ENCODE measurements at regions not wholly inside any gene's neighbourhood (a gene's known extent, or its start where the extent isn't known, plus 50 kb on each side); places are given as distances from the start of the nearest gene placed in this dataset.

- Mint-ChIP-seq H3K27me3 (no peaks in the 10 kb centered on the region), H3K36me3 (ENCODE audit: low read depth) (no peaks in the 10 kb centered on the region), H3K4me1 (no peaks in the 10 kb centered on the region), H3K27ac (no peak overlapping the region), H3K4me3 (no peak overlapping the region)
- DNase-seq (no peak), ATAC-seq (no peak)
- H3K9me3 ChIP-seq (ENCODE audit: control insufficient read depth, low read length, poor library complexity, severe bottlenecking), result no peaks in the 10 kb centered on the region
Measured at GRCh38 chr10:57955076-57955475, 312.6 kb downstream of the IPMK start.

GRCh38 chr10:57952741-57953140, 315.0 kb downstream of the IPMK start:
- DNase-seq, result no peak
- no peaks in the 10 kb centered on the region for H3K27me3 Mint-ChIP-seq
- H3K9me3 ChIP-seq (ENCODE audit: control insufficient read depth, low read length, poor library complexity, severe bottlenecking), result no peaks in the 10 kb centered on the region
- no peak overlapping the region for H3K4me3 Mint-ChIP-seq
- H3K36me3 Mint-ChIP-seq (ENCODE audit: low read depth), result no peaks in the 10 kb centered on the region
- no peak overlapping the region for H3K27ac Mint-ChIP-seq
- ATAC-seq, result no peak
- H3K4me1 Mint-ChIP-seq, result no peaks in the 10 kb centered on the region

- no peak for DNase-seq
- Mint-ChIP-seq H3K36me3 (ENCODE audit: low read depth) (no peaks in the 10 kb centered on the region), H3K4me1 (no peaks in the 10 kb centered on the region), H3K27ac (no peak overlapping the region), H3K27me3 (no peaks in the 10 kb centered on the region), H3K4me3 (no peak overlapping the region)
- ATAC-seq, result no peak
- H3K9me3 ChIP-seq (ENCODE audit: control insufficient read depth, low read length, poor library complexity, severe bottlenecking), result no peaks in the 10 kb centered on the region
Measured at GRCh38 chr10:57950442-57950974, 317.2 kb downstream of the IPMK start.

GRCh38 chr10:57948796-57949195, 318.9 kb downstream of the IPMK start:
- Mint-ChIP-seq H3K36me3 (ENCODE audit: low read depth) (no peaks in the 10 kb centered on the region), H3K4me1 (no peaks in the 10 kb centered on the region), H3K27me3 (no peaks in the 10 kb centered on the region), H3K27ac (no peak overlapping the region), H3K4me3 (no peak overlapping the region)
- ATAC-seq (no peak), DNase-seq (no peak)
- no peaks in the 10 kb centered on the region for H3K9me3 ChIP-seq (ENCODE audit: control insufficient read depth, low read length, poor library complexity, severe bottlenecking)

- H3K27ac Mint-ChIP-seq, result no peak overlapping the region
- H3K36me3 Mint-ChIP-seq (ENCODE audit: low read depth), result no peaks in the 10 kb centered on the region
- H3K4me1 Mint-ChIP-seq, result no peaks in the 10 kb centered on the region
- no peak overlapping the region for H3K4me3 Mint-ChIP-seq
- no peaks in the 10 kb centered on the region for H3K27me3 Mint-ChIP-seq
- no peak for ATAC-seq
- H3K9me3 ChIP-seq (ENCODE audit: control insufficient read depth, low read length, poor library complexity, severe bottlenecking), result no peaks in the 10 kb centered on the region
- DNase-seq, result no peak
Measured at GRCh38 chr10:57946833-57947232, 320.9 kb downstream of the IPMK start.

GRCh38 chr10:57943701-57944100, 324.0 kb downstream of the IPMK start:
- no peaks in the 10 kb centered on the region for H3K9me3 ChIP-seq (ENCODE audit: control insufficient read depth, low read length, poor library complexity, severe bottlenecking)
- no peaks in the 10 kb centered on the region for H3K27me3 Mint-ChIP-seq
- H3K27ac Mint-ChIP-seq, result no peak overlapping the region
- DNase-seq (no peak), ATAC-seq (no peak)
- no peaks in the 10 kb centered on the region for H3K36me3 Mint-ChIP-seq (ENCODE audit: low read depth)
- H3K4me1 Mint-ChIP-seq, result no peaks in the 10 kb centered on the region
- no peak overlapping the region for H3K4me3 Mint-ChIP-seq

- no peaks in the 10 kb centered on the region for H3K4me1 Mint-ChIP-seq
- H3K27me3 Mint-ChIP-seq, result no peaks in the 10 kb centered on the region
- no peak overlapping the region for H3K4me3 Mint-ChIP-seq
- ATAC-seq (no peak), DNase-seq (no peak)
- H3K36me3 Mint-ChIP-seq (ENCODE audit: low read depth), result no peaks in the 10 kb centered on the region
- H3K27ac Mint-ChIP-seq, result no peak overlapping the region
- H3K9me3 ChIP-seq (ENCODE audit: control insufficient read depth, low read length, poor library complexity, severe bottlenecking), result no peaks in the 10 kb centered on the region
Measured at GRCh38 chr10:57925045-57925444, 342.6 kb downstream of the IPMK start.

- no peak for ATAC-seq
Measured at GRCh38 chr10:57921140-57921539, 346.6 kb downstream of the IPMK start.

GRCh38 chr10:57919864-57920263, 347.8 kb downstream of the IPMK start:
- H3K27me3 Mint-ChIP-seq, result no peaks in the 10 kb centered on the region
- DNase-seq (no peak), ATAC-seq (no peak)
- H3K4me1 Mint-ChIP-seq, result no peaks in the 10 kb centered on the region
- H3K27ac Mint-ChIP-seq, result no peak overlapping the region
- H3K36me3 Mint-ChIP-seq (ENCODE audit: low read depth), result no peaks in the 10 kb centered on the region
- no peak overlapping the region for H3K4me3 Mint-ChIP-seq
- no peaks in the 10 kb centered on the region for H3K9me3 ChIP-seq (ENCODE audit: control insufficient read depth, low read length, poor library complexity, severe bottlenecking)

More at GRCh38 chr10:57921140-57921539, 346.6 kb downstream of the IPMK start:
- H3K9me3 ChIP-seq (ENCODE audit: control insufficient read depth, low read length, poor library complexity, severe bottlenecking), result no peaks in the 10 kb centered on the region
- Mint-ChIP-seq H3K4me3 (no peak overlapping the region), H3K27me3 (no peaks in the 10 kb centered on the region), H3K4me1 (no peaks in the 10 kb centered on the region), H3K27ac (no peak overlapping the region), H3K36me3 (ENCODE audit: low read depth) (no peaks in the 10 kb centered on the region)
- DNase-seq, result no peak

- H3K27me3 Mint-ChIP-seq, result no peaks in the 10 kb centered on the region
- no peak overlapping the region for H3K4me3 Mint-ChIP-seq
- H3K9me3 ChIP-seq (ENCODE audit: control insufficient read depth, low read length, poor library complexity, severe bottlenecking), result no peaks in the 10 kb centered on the region
- H3K36me3 Mint-ChIP-seq (ENCODE audit: low read depth), result no peaks in the 10 kb centered on the region
- DNase-seq (no peak), ATAC-seq (no peak)
- no peaks in the 10 kb centered on the region for H3K4me1 Mint-ChIP-seq
- no peak overlapping the region for H3K27ac Mint-ChIP-seq
Measured at GRCh38 chr10:57917019-57917418, 350.7 kb downstream of the IPMK start.

GRCh38 chr10:57905861-57906260, 361.8 kb downstream of the IPMK start:
- DNase-seq, result no peak
- H3K36me3 Mint-ChIP-seq (ENCODE audit: low read depth), result no peaks in the 10 kb centered on the region
- H3K9me3 ChIP-seq (ENCODE audit: control insufficient read depth, low read length, poor library complexity, severe bottlenecking), result no peaks in the 10 kb centered on the region
- ATAC-seq, result no peak
- H3K4me1 Mint-ChIP-seq, result no peaks in the 10 kb centered on the region
- no peak overlapping the region for H3K27ac Mint-ChIP-seq
- H3K27me3 Mint-ChIP-seq, result no peaks in the 10 kb centered on the region
- no peak overlapping the region for H3K4me3 Mint-ChIP-seq

- ATAC-seq (no peak), DNase-seq (no peak)
- no peak overlapping the region for H3K4me3 Mint-ChIP-seq
- H3K27ac Mint-ChIP-seq, result no peak overlapping the region
- no peaks in the 10 kb centered on the region for H3K36me3 Mint-ChIP-seq (ENCODE audit: low read depth)
- no peaks in the 10 kb centered on the region for H3K9me3 ChIP-seq (ENCODE audit: control insufficient read depth, low read length, poor library complexity, severe bottlenecking)
- H3K27me3 Mint-ChIP-seq, result no peaks in the 10 kb centered on the region
- H3K4me1 Mint-ChIP-seq, result no peaks in the 10 kb centered on the region
Measured at GRCh38 chr10:57905010-57905409, 362.7 kb downstream of the IPMK start.

GRCh38 chr10:57898231-57898630, 369.5 kb downstream of the IPMK start:
- Mint-ChIP-seq H3K4me3 (no peak overlapping the region), H3K27ac (no peak overlapping the region), H3K4me1 (no peaks in the 10 kb centered on the region), H3K36me3 (ENCODE audit: low read depth) (no peaks in the 10 kb centered on the region), H3K27me3 (no peaks in the 10 kb centered on the region)
- ATAC-seq (no peak), DNase-seq (no peak)
- H3K9me3 ChIP-seq (ENCODE audit: control insufficient read depth, low read length, poor library complexity, severe bottlenecking), result no peaks in the 10 kb centered on the region

GRCh38 chr10:57897611-57898010, 370.1 kb downstream of the IPMK start:
- no peak for DNase-seq
- H3K9me3 ChIP-seq (ENCODE audit: control insufficient read depth, low read length, poor library complexity, severe bottlenecking), result no peaks in the 10 kb centered on the region
- Mint-ChIP-seq H3K4me1 (no peaks in the 10 kb centered on the region), H3K27me3 (no peaks in the 10 kb centered on the region), H3K36me3 (ENCODE audit: low read depth) (no peaks in the 10 kb centered on the region), H3K4me3 (no peak overlapping the region), H3K27ac (no peak overlapping the region)
- ATAC-seq, result no peak
